ENCODE measurements at regions not wholly inside any gene's neighbourhood (a gene's known extent, or its start where the extent isn't known, plus 50 kb on each side); places are given as distances from the start of the nearest gene placed in this dataset.
A peak's percentile ranks its signal among the peaks of the same experiment; 100 is the strongest.

DNA sequence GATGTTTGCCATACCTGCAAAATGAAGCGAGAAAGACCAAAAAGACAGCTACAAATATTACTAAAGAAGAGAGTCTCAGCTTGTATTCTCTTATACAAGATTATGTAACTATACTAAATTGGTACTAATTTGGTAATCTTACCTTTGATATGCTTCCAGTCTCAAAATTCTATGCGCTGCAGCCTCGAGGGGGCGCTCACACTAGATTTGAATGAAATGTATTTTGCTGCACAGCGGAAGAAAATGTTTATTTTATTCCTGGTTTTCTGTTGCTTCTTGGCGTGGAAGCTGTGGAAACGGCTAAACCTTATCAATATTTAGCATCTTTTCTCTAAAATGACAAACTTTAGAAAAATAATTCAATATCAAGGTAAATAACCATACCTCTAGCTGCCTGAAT, 267.0 kb upstream of the NUDT12 start:
- TF ChIP-seq, protein P1, sequence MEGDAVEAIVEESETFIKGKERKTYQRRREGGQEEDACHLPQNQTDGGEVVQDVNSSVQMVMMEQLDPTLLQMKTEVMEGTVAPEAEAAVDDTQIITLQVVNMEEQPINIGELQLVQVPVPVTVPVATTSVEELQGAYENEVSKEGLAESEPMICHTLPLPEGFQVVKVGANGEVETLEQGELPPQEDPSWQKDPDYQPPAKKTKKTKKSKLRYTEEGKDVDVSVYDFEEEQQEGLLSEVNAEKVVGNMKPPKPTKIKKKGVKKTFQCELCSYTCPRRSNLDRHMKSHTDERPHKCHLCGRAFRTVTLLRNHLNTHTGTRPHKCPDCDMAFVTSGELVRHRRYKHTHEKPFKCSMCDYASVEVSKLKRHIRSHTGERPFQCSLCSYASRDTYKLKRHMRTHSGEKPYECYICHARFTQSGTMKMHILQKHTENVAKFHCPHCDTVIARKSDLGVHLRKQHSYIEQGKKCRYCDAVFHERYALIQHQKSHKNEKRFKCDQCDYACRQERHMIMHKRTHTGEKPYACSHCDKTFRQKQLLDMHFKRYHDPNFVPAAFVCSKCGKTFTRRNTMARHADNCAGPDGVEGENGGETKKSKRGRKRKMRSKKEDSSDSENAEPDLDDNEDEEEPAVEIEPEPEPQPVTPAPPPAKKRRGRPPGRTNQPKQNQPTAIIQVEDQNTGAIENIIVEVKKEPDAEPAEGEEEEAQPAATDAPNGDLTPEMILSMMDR (IDR thresholded peaks at IDR 0.05; ENCODE audit: insufficient read depth, low read depth, low read length), result peak; percentile 26
- no peak for TF ChIP-seq EZH2 (IDR thresholded peaks at IDR 0.05; ENCODE audit: insufficient read depth, low read length)

All from astrocyte (in vitro differentiated cells and primary cell).